ENCODE measurements at regions not wholly inside any gene's neighbourhood (a gene's known extent, or its start where the extent isn't known, plus 50 kb on each side); places are given as distances from the start of the nearest gene placed in this dataset.

DNA sequence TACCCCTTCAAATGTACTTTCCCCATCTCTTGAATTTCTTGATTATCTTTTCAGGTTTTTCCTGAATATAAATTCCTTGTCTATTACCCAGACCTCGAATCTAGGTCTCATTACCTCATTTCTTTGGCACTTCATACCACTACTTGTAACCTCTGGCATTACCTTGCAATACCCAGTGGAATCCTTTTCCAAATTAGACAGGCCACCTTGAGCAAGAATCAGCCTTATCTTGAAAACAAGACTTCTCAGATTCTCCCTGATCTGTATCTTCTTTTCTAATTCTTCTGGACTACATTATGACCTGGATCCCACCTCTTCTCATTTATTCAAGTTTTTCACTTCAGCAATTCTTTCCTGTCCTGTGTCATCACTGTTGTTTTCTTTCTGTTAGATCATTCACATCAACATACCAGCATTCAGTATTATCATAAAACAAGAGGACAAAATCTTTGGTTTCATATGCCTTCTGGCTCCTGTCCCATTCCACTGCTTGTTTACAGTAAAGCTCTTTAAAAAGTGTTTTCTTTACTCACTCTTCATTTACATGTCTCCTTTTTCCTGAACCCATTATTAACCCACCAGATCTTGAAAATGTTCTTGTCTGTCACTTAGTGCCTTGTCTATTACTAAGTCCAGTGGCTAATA lies 275.6 kb upstream of the HS3ST1 start:
- TF ChIP-seq, protein P1, sequence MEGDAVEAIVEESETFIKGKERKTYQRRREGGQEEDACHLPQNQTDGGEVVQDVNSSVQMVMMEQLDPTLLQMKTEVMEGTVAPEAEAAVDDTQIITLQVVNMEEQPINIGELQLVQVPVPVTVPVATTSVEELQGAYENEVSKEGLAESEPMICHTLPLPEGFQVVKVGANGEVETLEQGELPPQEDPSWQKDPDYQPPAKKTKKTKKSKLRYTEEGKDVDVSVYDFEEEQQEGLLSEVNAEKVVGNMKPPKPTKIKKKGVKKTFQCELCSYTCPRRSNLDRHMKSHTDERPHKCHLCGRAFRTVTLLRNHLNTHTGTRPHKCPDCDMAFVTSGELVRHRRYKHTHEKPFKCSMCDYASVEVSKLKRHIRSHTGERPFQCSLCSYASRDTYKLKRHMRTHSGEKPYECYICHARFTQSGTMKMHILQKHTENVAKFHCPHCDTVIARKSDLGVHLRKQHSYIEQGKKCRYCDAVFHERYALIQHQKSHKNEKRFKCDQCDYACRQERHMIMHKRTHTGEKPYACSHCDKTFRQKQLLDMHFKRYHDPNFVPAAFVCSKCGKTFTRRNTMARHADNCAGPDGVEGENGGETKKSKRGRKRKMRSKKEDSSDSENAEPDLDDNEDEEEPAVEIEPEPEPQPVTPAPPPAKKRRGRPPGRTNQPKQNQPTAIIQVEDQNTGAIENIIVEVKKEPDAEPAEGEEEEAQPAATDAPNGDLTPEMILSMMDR (IDR thresholded peaks at IDR 0.05), result no peak
- no peak for TF ChIP-seq RFX5 (IDR thresholded peaks at IDR 0.05)
- no peak for TF ChIP-seq PHF8 (IDR thresholded peaks at IDR 0.05; ENCODE audit: borderline replicate concordance, low read depth)
- no peak for TF ChIP-seq BHLHE40 (IDR thresholded peaks at IDR 0.05; ENCODE audit: low read depth, low read length)
- no peak for TF ChIP-seq RNF2 (IDR thresholded peaks at IDR 0.05; ENCODE audit: borderline replicate concordance, low read depth)
- TF ChIP-seq ZC3H11A (IDR thresholded peaks at IDR 0.05), result no peak
- no peak for TF ChIP-seq POLR2A (IDR thresholded peaks at IDR 0.05; ENCODE audit: low read length)
- no peak for TF ChIP-seq MAFK (IDR thresholded peaks at IDR 0.05; ENCODE audit: partially characterized antibody)
- TF ChIP-seq EP300 (IDR thresholded peaks at IDR 0.05), result no peak
- no peak for TF ChIP-seq RAD21 (conservative IDR thresholded peaks at IDR 0.05 in 1 of 2, IDR thresholded peaks at IDR 0.05 in 1 of 2)
- TF ChIP-seq CHD2 (IDR thresholded peaks at IDR 0.05; ENCODE audit: low read length, partially characterized antibody), result no peak
- no peak for TF ChIP-seq CEBPB (IDR thresholded peaks at IDR 0.05)
